Activated CD4-positive, alpha-beta T cell treated with anti-CD3 and anti-CD28 coated beads for 48 hours (primary cell): ENCODE measurements at regions not wholly inside any gene's neighbourhood (a gene's known extent, or its start where the extent isn't known, plus 50 kb on each side); places are given as distances from the start of the nearest gene placed in this dataset.
A peak's percentile ranks its signal among the peaks of the same experiment; 100 is the strongest.
"Not testable (repeated sequence)": the region's sequence is repeated elsewhere in the genome, so short reads cannot be mapped to it uniquely, and the experiment has no call there.

Experiments
- DNase-seq: peaks from one replicate; pipeline ENCODE4 v3.0.0-alpha.2; 2020

- DNase-seq, result no peak
Observed at GRCh38 chr4:146072376-146072775, 103.1 kb upstream of the LSM6 start.

DNA sequence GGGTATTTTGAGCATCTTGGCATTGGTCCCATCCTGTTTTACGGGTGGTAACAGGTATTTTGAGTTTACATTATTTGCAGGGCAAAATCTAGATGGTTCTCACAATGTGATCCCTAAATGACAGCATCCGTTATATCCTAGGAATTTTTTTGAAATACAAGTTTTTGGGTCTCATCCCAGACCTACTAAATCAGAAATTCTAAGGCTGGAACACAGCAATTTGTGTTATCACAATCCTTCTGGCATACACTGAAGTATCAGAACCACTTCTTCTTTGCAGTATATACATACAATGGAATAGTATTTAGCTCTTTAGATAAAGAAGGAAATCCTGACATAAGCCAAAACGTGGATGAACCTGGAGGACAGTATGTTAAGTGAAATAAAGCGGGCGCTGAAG lies 104.1 kb upstream of the LSM6 start:
- no peak for DNase-seq

- no peak for DNase-seq
Observed at GRCh38 chr4:146063143-146063542, 112.4 kb upstream of the LSM6 start.

- DNase-seq, result no peak
Observed at GRCh38 chr4:146062340-146062739, 113.2 kb upstream of the LSM6 start.

GRCh38 chr4:146061610-146062334 lies 113.7 kb upstream of the LSM6 start:
- DNase-seq, result no peak

- no peak for DNase-seq
Observed at GRCh38 chr4:146059865-146060264, 115.7 kb upstream of the LSM6 start.

- no peak for DNase-seq
Observed at GRCh38 chr4:146059151-146059550, 116.4 kb upstream of the LSM6 start.

DNA sequence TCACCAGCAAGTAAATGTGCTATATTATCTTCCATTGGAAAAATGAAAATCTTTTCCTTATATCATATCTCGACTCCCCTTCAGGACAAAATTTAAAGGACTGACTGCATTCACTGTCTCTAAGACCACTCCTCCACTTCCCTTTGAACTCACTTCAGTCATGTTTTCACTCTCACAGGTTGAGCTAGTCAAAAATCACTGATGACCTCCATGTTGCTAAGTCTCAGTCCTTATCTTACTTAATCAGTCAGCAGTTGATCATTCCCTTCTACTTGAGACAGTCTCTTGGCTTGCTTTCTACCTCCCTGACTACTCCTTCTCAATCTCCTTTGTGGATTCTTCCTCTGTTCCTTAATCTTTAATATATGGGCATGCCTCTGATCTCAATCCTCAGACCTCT lies 117.0 kb upstream of the LSM6 start:
- no peak for DNase-seq

DNA sequence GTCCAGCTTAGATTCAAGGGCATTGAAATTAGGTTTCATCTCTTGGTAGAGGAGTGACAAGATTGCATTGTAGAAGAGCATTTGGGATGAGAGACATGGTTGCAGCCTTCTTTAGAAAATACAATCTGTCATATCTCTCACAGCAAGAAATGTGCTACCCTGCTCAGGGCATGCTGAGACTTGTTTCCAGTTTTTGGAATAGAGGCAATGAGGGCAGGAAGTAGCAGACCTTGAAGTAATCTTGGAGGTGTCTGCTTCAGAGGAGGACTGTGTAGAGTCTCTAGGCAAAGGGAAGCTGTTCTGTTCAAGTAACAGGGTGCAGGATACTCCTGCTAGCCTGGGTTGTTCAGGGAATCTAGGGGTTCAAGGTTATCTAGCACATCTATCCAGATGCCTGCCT lies 116.1 kb upstream of the ZNF827 start:
- no peak for DNase-seq

DNA sequence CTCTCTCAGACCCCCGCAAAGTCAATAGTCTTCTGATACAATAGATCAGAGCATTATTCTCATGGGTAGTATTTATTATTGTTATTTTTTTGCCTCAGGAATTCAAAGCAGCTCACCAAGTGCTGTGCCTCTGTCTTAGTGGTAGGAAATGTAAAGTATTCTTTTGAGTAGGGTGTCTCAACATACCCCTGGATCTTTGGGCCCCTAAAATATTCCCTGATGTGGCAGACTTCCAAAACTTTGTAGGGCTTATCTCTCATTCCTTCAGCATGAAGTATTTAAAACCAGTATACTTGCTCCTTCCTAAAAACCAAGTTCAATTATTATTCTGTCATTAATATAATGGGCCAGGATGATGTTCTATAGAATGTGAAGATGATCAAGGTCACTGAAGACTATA lies 115.3 kb upstream of the ZNF827 start:
- DNase-seq, result no peak

DNA sequence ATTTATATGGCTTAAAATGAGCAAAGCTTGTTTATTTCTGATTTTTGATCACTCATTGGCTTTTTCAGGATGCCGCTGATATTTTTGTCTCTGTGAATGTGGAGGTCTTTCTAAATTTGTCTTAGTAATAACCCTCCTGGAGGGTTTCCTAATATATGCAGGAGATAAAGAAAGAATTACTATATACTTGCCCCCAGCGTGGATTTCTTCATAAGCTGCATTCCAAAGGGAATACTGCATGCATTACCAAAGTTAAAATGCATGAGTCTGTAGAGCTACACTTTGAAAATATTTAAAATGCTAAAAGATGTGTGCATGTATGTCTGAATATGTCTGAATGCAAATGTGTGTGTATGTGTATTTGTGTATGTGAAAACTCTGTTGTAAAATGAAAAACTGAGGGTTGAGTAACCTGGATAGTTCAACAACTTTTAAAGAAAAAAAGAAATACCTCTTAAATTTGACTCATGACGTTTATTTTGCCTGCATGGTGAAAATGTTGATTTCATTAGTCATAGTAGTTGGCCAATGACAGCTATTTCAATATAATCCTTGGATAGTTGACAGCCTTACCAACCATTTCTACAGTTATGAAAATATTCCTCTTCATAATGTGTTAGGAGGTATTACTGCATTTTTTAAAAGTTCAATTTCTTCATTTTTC lies 113.2 kb upstream of the ZNF827 start:
- no peak for DNase-seq

DNA sequence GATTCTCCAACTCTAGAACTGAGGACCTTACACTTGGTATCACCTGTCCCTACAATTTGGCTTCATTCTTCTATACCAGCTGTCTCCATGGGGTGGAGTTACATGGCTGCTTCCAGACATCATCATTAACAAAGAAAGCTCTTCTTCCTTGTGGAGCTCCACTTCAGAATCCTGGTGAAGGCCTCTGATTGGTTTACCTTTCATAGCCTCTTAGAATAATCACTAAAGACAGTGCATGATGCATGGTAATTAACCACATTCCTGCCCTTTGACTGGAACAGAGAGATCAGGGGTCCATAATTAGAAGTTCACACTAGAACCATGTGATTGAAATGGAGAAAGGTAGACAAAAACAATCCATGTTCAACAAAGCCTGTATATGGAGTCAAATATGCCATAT lies 112.6 kb upstream of the ZNF827 start:
- no peak for DNase-seq

DNA sequence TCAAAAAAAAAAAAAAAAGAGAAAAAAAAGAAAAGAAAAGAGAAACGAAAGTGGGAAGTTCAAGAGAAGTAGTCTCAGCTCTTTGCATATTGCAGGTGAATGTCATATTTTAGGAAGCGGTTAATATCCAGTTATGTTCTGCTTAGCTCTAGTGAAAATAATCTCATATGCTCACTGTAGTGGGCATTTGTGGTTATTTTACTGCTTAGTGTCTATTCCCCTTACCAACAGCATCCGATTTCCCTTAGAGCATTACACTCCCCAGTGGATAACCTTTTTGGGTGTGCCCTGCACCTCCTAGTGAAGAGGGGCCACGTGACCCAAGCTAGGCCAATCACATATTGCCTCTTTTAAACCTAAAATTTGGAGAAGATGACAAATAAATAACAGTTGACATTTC lies 111.2 kb upstream of the ZNF827 start:
- DNase-seq, result no peak

GRCh38 chr4:146047768-146048167 lies 109.1 kb upstream of the ZNF827 start:
- not testable (repeated sequence) for DNase-seq

GRCh38 chr4:146041139-146042004 lies 102.7 kb upstream of the ZNF827 start:
- no peak for DNase-seq

GRCh38 chr4:146040623-146041022 lies 102.0 kb upstream of the ZNF827 start:
- DNase-seq, result no peak

- DNase-seq, result no peak
Observed at GRCh38 chr4:146033149-146033548, 94.5 kb upstream of the ZNF827 start.

DNA sequence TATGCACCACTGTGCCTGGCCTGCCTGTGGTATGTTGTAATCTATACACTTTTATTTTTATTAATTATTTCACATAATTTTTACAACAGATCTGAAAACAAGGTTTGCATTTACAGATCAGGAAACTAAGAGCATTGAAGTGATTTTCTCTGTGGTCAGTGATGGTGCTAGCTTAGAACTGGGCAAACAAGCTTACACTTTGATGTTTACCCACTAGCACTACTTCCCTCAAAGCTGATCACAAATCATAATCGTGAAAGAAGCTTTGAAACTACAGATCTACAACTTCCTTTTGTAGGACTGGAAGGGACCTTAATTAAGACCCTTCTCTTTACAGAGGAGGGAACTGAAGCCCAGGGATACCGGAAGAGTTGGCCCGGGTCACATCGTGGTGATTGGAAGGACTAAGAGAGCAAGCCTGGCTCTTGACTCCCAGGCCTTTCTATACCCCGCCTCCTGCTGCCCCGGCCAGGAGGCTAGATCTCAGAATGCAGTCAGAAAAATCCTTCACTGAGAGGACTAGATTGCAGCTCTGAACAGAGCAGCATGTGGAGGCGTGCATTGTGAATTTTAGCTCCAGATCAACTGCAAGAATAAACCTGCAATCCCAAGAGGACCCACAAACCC lies 93.7 kb upstream of the ZNF827 start:
- no peak for DNase-seq

DNA sequence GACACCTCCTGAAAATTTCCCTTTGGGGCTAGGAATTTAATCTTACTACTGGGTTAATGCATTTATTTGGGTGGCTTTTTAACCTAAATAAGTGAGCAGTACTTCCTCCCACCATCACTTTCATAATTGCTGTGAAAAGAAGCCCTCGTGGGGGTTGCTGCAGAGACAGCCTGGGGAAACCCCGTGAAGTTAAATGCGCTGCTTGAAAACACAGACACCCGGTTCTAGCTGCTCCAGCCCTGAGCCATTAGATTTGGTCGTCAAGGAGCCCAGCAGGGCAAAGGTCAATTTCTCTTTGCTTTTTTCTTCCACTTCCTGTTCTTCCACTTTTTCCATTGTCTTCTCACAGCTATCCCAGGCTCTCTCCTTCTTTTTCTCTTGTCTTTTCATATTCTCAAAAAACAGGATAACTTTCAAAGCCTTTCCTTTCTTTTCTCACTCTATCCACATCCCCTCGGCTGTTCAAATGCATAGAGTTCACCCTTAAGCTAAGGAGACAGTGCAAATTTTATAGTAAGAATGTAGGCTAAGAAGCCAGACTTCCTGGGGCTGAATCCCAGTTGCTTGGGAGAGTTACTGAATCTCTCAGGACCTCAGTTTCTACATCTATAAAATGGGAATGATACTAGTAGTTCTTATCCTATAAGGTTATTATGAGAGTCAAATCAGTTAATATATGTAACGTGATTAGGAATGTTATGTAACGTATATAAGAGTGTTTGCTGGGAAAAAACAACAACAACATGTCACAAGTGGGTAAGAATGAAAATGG lies 91.5 kb upstream of the ZNF827 start:
- DNase-seq, result peak; percentile 9

GRCh38 chr4:146029147-146029546 lies 90.5 kb upstream of the ZNF827 start:
- no peak for DNase-seq

DNA sequence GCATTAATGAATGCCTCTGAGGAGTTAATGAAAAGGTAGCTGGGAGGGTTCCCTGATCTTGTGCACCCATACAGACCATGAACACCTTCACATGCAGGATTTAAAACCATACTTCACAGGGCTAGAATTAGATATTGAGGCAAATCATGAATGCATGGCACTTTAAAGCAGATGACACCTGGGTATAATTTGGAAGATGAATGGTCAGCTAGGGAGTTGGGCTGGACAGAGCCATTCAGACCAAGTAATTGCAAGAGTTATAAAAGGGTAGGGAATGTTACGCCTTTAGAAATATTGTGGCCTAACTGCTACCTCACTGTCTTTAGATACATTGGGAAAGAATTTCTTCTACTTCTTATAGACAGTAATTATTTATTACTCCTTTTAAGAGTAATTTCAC lies 89.1 kb upstream of the ZNF827 start:
- DNase-seq, result no peak

DNA sequence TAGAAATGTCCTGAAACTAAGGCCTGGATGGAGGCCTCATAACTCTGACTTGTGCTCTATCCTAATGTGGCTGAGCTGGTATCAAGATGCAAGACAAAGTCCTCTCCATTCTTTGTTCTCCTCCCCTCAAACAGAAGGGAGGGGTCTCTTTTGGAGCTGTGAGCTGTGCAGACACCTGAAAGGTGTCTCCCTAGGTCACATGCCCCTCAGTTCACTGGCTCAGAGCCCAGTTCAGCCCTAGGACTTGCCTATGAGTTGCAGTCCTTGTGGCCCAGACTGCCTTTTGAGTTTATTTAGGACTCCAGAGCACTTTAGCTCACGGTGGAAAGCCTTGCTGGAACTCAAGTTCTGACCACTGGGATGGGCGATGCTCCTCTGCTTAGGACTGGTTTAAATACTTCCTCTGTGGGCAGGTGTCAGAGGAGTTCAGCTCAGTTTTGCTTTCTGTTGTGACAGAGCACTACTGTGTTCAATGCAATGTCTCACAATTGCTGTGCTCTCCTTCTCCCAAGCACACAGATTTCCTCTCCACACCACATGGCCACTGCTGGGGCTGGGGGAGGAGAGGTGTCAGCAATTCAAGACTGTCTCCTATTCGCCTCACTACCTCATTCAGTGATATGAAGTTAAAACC lies 84.8 kb upstream of the ZNF827 start:
- DNase-seq, result no peak
